Upper lobe of left lung (tissue), 6 donors: ENCODE measurements at regions not wholly inside any gene's neighbourhood (a gene's known extent, or its start where the extent isn't known, plus 50 kb on each side); places are given as distances from the start of the nearest gene placed in this dataset.

Experiments used
- ATAC-seq, 2 donors: fragments of 200-7000 bp; cut with Tn5 transposase; one replicate each; pipeline ENCODE4 v1.9.1; 2022; ENCODE audit warnings: mild to moderate bottlenecking in 2 of 2, moderate library complexity in 2 of 2; ENCODE audit not compliant: low FRiP score in 2 of 2
- DNase-seq, 2 donors: peaks; one replicate each; pipeline ENCODE4 v3.0.0-alpha.2; 2019 to 2020
- H3K27ac ChIP-seq, 4 donors: fragments of 200-600 bp; sonication (generic); one replicate each; pipeline ENCODE4 v1.5.1; 2016 to 2019
- H3K27me3 ChIP-seq, 4 donors: fragments of 200-600 bp; sonication (generic); one replicate each; pipeline ENCODE4 v1.5.1; 2017 to 2019
- H3K36me3 ChIP-seq, 4 donors: fragments of 200-600 bp; sonication (generic); one replicate each; pipeline ENCODE4 v1.5.1; 2016 to 2019
- H3K4me1 ChIP-seq, 4 donors: fragments of 200-600 bp; sonication (generic); one replicate each; pipeline ENCODE4 v1.5.1; 2018 to 2019
- H3K4me3 ChIP-seq, 4 donors: fragments of 200-600 bp; sonication (generic); one replicate each; pipeline ENCODE4 v1.5.1; 2017 to 2019; ENCODE audit warnings: mild to moderate bottlenecking in 2 of 4, moderate library complexity in 1 of 4
- H3K9me3 ChIP-seq, 4 donors: fragments of 200-600 bp; sonication (generic); one replicate each; pipeline ENCODE4 v1.5.1; 2018 to 2019
- EP300 ChIP-seq, 4 donors: sonication (generic); formaldehyde crosslinking; IDR thresholded peaks; one replicate each; pipeline ENCODE4 v1.5.1; 2017; ENCODE audit warnings: antibody characterized with exemption in 4 of 4, control low read depth in 2 of 4
- POLR2A ChIP-seq, 4 donors: fragments of 450-650 bp; IDR thresholded peaks; one replicate each; pipeline ENCODE4 v1.5.1; 2016 to 2017; ENCODE audit warnings: antibody characterized with exemption in 4 of 4, mild to moderate bottlenecking in 2 of 4
- POLR2AphosphoS5 ChIP-seq, 2 donors: sonication (generic); formaldehyde crosslinking; IDR thresholded peaks; one replicate each; pipeline ENCODE4 v1.5.1; 2017; ENCODE audit warnings: antibody characterized with exemption in 2 of 2
- WGBS, 2 donors: methylation state at CpG; one replicate each; pipeline ENCODE4 v1.1.5; 2017 to 2018; 5-methylcytosine and 5-hydroxymethylcytosine counted together
- TF ChIP-seq, protein P1 (sequence below), 6 experiments: fragments of 450-650 bp in 4 of 6; fragments of 200-600 bp in 2 of 6; sonication (generic) in 2 of 6; IDR thresholded peaks; one replicate each; pipeline ENCODE4 v1.5.1; 2016 to 2019; ENCODE audit warnings: antibody characterized with exemption in 6 of 6
- donor health status: DM: no; HTN: no; CAD: no; lungs with moderate emphysema.
- donor health status: DM: no; HTN: yes; CAD: no; lungs with severe emphysema.

DNA sequence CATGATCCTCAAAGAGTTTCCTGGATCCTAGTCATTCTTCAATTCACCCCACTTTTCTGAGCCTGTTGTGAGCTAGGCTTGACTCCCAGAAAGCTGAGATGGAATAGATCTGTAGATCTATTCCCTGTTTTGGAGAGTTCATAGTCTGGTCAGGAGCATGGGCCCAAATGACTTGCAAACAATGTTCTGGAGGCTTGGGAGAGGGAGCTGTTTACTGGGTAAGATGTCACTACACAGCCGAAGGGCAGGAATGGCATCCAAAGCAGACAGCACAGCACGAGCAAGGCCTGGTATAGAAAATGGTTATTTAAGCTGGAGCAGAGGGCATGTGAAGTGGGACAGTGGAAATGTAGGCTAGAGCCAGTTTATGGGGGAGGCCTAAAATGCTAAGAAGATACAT is 152.5 kb upstream of the ALDH1B1 start:
- Histone ChIP-seq H3K36me3 (no peaks in the 10 kb centered on the region), H3K4me1 (no peaks in the 10 kb centered on the region), H3K9me3 (no peaks in the 10 kb centered on the region), H3K4me3 (no peak overlapping the region), H3K27ac (no peak overlapping the region), H3K27me3 (no peaks in the 10 kb centered on the region)
- no peak for DNase-seq
- 96 to 97% methylated on average over 2 of the region's 2 CpGs for WGBS, 2 donors
- no peak for ATAC-seq
- TF ChIP-seq POLR2AphosphoS5 (IDR thresholded peaks at IDR 0.05) (no peak), EP300 (IDR thresholded peaks at IDR 0.05) (no peak), POLR2A (IDR thresholded peaks at IDR 0.05) (no peak)
- TF ChIP-seq, protein P1, sequence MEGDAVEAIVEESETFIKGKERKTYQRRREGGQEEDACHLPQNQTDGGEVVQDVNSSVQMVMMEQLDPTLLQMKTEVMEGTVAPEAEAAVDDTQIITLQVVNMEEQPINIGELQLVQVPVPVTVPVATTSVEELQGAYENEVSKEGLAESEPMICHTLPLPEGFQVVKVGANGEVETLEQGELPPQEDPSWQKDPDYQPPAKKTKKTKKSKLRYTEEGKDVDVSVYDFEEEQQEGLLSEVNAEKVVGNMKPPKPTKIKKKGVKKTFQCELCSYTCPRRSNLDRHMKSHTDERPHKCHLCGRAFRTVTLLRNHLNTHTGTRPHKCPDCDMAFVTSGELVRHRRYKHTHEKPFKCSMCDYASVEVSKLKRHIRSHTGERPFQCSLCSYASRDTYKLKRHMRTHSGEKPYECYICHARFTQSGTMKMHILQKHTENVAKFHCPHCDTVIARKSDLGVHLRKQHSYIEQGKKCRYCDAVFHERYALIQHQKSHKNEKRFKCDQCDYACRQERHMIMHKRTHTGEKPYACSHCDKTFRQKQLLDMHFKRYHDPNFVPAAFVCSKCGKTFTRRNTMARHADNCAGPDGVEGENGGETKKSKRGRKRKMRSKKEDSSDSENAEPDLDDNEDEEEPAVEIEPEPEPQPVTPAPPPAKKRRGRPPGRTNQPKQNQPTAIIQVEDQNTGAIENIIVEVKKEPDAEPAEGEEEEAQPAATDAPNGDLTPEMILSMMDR (IDR thresholded peaks at IDR 0.05): no peak

DNA sequence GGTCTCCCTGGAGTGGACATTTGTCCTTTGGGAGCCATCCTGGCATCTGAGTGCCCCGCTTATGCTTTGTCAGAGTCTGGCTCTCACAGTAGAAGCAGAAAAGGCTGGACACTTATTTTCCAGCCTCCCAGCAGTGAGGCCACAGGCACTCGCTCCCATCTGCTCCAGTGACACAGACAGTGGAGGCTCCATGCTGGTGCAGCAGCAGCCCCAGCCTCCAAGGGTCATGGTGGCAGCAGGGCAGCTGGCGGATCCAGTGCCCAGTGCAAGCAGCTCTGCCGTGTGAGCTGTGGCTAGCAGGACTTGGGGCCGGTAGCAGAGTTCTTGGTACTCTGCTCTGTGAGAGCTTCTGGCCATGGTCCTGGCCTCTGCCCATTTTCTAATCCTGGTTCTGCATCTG is 157.3 kb upstream of the ALDH1B1 start:
- TF ChIP-seq, protein P1 (IDR thresholded peaks at IDR 0.05): no peak
- no peak for TF ChIP-seq POLR2A (IDR thresholded peaks at IDR 0.05)
- TF ChIP-seq EP300 (IDR thresholded peaks at IDR 0.05): no peak
- no peak for TF ChIP-seq POLR2AphosphoS5 (IDR thresholded peaks at IDR 0.05)
- Histone ChIP-seq H3K27ac (no peak overlapping the region), H3K4me1 (no peaks in the 10 kb centered on the region), H3K36me3 (no peaks in the 10 kb centered on the region), H3K27me3 (no peaks in the 10 kb centered on the region), H3K9me3 (no peaks in the 10 kb centered on the region), H3K4me3 (no peak overlapping the region)
- WGBS, 2 donors: 85 to 94% methylated on average over 4 to 5 of the region's 5 CpGs
- no peak for ATAC-seq
- DNase-seq: peak in 1 of 2 donors; percentile 23

DNA sequence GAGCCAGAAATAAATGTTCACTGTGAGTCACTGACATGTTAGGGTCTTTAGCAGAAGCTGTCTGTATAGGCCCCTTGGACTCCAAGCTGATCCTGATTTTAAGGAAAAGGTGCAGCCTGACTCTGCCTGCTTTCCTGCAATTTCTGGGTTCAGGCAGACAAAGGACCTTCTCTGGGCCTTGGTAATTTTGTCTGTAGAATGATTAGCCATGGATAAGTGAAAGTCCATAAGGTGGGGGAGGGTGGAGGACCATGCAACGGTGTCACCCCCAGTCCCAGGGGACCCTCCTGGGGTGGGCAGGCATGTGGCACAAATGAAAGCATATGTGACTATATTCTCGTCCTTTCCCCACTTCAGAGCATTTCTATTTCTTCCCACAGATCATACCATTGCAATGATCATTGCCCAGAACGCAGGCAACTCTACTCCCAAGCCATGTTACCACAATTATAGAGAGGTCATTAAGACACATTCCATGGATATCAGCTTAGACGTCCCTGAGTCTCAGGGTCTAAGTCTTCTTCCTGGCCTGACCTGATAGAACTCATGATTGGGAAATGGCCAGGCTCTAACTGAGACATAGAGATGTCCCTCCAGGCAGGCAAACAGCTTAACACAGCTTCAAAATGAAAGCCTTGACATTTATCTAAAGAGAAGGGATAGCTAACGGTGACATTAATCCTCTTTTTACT is 157.9 kb upstream of the ALDH1B1 start:
- H3K4me3 ChIP-seq: no peak overlapping the region
- no peaks in the 10 kb centered on the region for H3K27me3 ChIP-seq
- WGBS, 2 donors: 81 to 84% methylated on average over 5 of the region's 5 CpGs
- DNase-seq (no peak), ATAC-seq (no peak)
- no peaks in the 10 kb centered on the region for H3K36me3 ChIP-seq
- no peaks in the 10 kb centered on the region for H3K4me1 ChIP-seq
- H3K27ac ChIP-seq: no peak overlapping the region
- H3K9me3 ChIP-seq: no peaks in the 10 kb centered on the region
- TF ChIP-seq, protein P1 (IDR thresholded peaks at IDR 0.05): no peak
- TF ChIP-seq POLR2AphosphoS5 (IDR thresholded peaks at IDR 0.05): no peak
- TF ChIP-seq EP300 (IDR thresholded peaks at IDR 0.05): no peak
- TF ChIP-seq POLR2A (IDR thresholded peaks at IDR 0.05): no peak

DNA sequence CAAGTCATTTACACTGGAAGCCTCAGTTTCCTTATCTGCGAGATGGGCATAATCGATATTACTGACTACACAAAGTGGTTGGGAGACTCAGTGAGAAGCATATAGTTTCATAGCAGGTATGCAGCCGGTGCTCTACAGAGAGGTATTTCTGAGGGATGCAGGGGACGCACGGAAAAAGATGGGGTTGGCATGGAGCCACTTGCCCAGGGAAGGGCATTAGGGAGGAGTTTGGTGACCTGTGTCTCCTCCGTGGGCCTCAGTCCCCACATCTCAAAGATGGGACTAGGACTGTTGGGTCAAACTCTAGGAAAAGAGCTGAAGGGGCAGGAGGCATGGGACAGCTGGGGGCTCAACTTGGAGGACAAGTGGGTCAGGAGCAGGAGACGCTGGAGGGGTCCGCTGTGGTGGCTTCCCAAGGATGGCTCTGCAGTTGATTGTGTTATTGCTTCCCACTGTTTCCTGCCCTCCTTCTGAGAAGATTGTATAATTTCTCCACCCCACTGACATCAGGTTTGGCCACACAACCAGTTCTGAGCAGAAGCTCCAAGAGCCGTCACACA is 158.6 kb upstream of the ALDH1B1 start:
- no peak for ATAC-seq
- no peak for DNase-seq
- WGBS, 2 donors: 87 to 88% methylated on average over 9 of the region's 9 CpGs

More for the DNA sequence above, 158.6 kb upstream of the ALDH1B1 start:
- H3K4me1 ChIP-seq: no peaks in the 10 kb centered on the region
- no peaks in the 10 kb centered on the region for H3K36me3 ChIP-seq
- TF ChIP-seq, protein P1 (IDR thresholded peaks at IDR 0.05): no peak
- no peak for TF ChIP-seq POLR2AphosphoS5 (IDR thresholded peaks at IDR 0.05)
- no peak for TF ChIP-seq POLR2A (IDR thresholded peaks at IDR 0.05)
- no peak for TF ChIP-seq EP300 (IDR thresholded peaks at IDR 0.05)
- H3K9me3 ChIP-seq: no peaks in the 10 kb centered on the region
- no peak overlapping the region for H3K27ac ChIP-seq
- H3K4me3 ChIP-seq: no peak overlapping the region
- H3K27me3 ChIP-seq: no peaks in the 10 kb centered on the region
